ENCODE measurements at regions not wholly inside any gene's neighbourhood (a gene's known extent, or its start where the extent isn't known, plus 50 kb on each side); places are given as distances from the start of the nearest gene placed in this dataset.

GRCh38 chr3:53991240-53991639 lies 99.6 kb upstream of the SELENOK start:
- TF ChIP-seq EZH2 (optimal IDR thresholded peaks at IDR 0.05; ENCODE audit: low read depth, low read length), result no peak
- no peak for TF ChIP-seq CTCF (IDR thresholded peaks at IDR 0.05; ENCODE audit: low read length)
- TF ChIP-seq EZH2phosphoT487 (IDR thresholded peaks at IDR 0.05; ENCODE audit: low read length), result no peak

Data from MM.1S (cell line).